ENCODE measurements at regions not wholly inside any gene's neighbourhood (a gene's known extent, or its start where the extent isn't known, plus 50 kb on each side); places are given as distances from the start of the nearest gene placed in this dataset.

- no peaks in the 10 kb centered on the region for H3K36me3 ChIP-seq (ENCODE audit: insufficient read depth, low read length)
- no peaks in the 10 kb centered on the region for H3K27me3 Mint-ChIP-seq
- POLR2A ChIA-PET: no interaction called here
- no peaks in the 10 kb centered on the region for H3K4me1 ChIP-seq (ENCODE audit: insufficient read depth, low read length)
- no peak overlapping the region for H3K4me3 ChIP-seq (ENCODE audit: low read length)
- H3K4me3 Mint-ChIP-seq: no peak overlapping the region
- TF ChIP-seq, protein P1, sequence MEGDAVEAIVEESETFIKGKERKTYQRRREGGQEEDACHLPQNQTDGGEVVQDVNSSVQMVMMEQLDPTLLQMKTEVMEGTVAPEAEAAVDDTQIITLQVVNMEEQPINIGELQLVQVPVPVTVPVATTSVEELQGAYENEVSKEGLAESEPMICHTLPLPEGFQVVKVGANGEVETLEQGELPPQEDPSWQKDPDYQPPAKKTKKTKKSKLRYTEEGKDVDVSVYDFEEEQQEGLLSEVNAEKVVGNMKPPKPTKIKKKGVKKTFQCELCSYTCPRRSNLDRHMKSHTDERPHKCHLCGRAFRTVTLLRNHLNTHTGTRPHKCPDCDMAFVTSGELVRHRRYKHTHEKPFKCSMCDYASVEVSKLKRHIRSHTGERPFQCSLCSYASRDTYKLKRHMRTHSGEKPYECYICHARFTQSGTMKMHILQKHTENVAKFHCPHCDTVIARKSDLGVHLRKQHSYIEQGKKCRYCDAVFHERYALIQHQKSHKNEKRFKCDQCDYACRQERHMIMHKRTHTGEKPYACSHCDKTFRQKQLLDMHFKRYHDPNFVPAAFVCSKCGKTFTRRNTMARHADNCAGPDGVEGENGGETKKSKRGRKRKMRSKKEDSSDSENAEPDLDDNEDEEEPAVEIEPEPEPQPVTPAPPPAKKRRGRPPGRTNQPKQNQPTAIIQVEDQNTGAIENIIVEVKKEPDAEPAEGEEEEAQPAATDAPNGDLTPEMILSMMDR (IDR thresholded peaks at IDR 0.05): no peak
- no peaks in the 10 kb centered on the region for H3K36me3 Mint-ChIP-seq (ENCODE audit: low read depth)
- H3K9me3 Mint-ChIP-seq: peaks cover 6% of the 10 kb centered on the region
- no peaks in the 10 kb centered on the region for H3K27me3 ChIP-seq (ENCODE audit: control insufficient read depth in 1 of 2, insufficient read depth in 2 of 2, low read length in 2 of 2)
- no peak overlapping the region for H3K27ac ChIP-seq (ENCODE audit: low read depth in 1 of 2, low read length in 2 of 2)
- ATAC-seq (ENCODE audit: poor library complexity): no peak
- intact Hi-C loops (cut with DNase I, micrococcal nuclease): no loop called here
- no peaks in the 10 kb centered on the region for H3K9me3 ChIP-seq (ENCODE audit: control insufficient read depth in 1 of 2, insufficient read depth in 1 of 2, low read length in 2 of 2)
- CTCF ChIA-PET: no interaction called here
- no peaks in the 10 kb centered on the region for H3K4me1 Mint-ChIP-seq (ENCODE audit: low read depth)
- DNase-seq: no peak
- H3K27ac Mint-ChIP-seq: no peak overlapping the region
Observed at GRCh38 chr18:65946777-65947176, 196.0 kb downstream of the CDH7 start.

DNA sequence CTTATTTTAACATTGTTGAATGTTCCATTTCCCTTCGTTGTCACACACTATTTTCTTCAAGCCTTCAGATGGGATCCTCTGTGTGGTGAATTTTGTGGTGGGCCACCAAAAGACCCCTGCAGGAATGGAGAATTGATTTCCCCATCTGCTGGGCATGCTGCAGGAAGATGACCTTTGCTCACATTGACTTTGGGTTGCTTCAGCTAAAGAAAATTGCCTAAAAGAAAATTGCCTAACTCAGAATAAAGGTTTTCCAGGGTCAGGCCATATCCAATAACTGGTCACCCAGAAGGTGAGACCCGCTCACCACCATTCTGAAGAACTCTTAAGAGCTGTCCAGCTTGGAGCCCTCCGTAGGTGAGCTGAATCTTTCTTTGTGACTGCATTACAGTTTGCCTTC, 192.5 kb downstream of the CDH7 start:
- Histone ChIP-seq H3K27me3 (ENCODE audit: control insufficient read depth in 1 of 2, insufficient read depth in 2 of 2, low read length in 2 of 2) (no peaks in the 10 kb centered on the region), H3K27ac (ENCODE audit: low read depth in 1 of 2, low read length in 2 of 2) (no peak overlapping the region), H3K36me3 (ENCODE audit: insufficient read depth, low read length) (no peaks in the 10 kb centered on the region), H3K4me1 (ENCODE audit: insufficient read depth, low read length) (no peaks in the 10 kb centered on the region), H3K4me3 (ENCODE audit: low read length) (no peak overlapping the region), H3K9me3 (ENCODE audit: control insufficient read depth in 1 of 2, insufficient read depth in 1 of 2, low read length in 2 of 2) (no peaks in the 10 kb centered on the region)
- DNase-seq (no peak), ATAC-seq (ENCODE audit: poor library complexity) (no peak)
- H3K36me3 Mint-ChIP-seq (ENCODE audit: low read depth): no peaks in the 10 kb centered on the region
- H3K4me3 Mint-ChIP-seq: no peak overlapping the region
- H3K27me3 Mint-ChIP-seq: no peaks in the 10 kb centered on the region
- no peak overlapping the region for H3K27ac Mint-ChIP-seq
- ChIA-PET POLR2A (no interaction called here), CTCF (no interaction called here)
- intact Hi-C loops (cut with DNase I, micrococcal nuclease): no loop called here
- H3K9me3 Mint-ChIP-seq: peaks cover 5% of the 10 kb centered on the region
- H3K4me1 Mint-ChIP-seq (ENCODE audit: low read depth): no peaks in the 10 kb centered on the region
- TF ChIP-seq, protein P1 (IDR thresholded peaks at IDR 0.05): no peak

DNA sequence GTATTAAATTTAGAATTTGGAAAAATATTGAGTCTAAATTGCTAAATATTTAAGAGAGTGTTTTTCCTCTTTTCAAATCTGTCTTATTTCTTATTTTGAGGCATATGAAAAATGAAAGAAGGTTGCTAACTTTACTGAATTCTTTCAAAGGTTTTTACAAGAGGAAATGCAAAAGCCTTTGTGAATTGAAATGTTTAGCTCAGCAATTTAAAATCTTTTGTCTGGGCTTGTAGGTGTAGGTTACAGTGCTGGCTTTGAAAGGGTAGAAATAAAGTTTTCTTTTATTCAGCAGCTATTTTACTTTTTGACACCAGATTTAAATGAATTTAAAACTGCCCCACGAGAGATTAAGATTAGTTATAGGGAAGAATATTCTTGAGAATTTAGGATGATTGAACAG, 192.0 kb downstream of the CDH7 start:
- ChIA-PET CTCF (no interaction called here), POLR2A (no interaction called here)
- Mint-ChIP-seq H3K4me3 (no peak overlapping the region), H3K27me3 (no peaks in the 10 kb centered on the region), H3K4me1 (ENCODE audit: low read depth) (no peaks in the 10 kb centered on the region), H3K27ac (no peak overlapping the region), H3K36me3 (ENCODE audit: low read depth) (no peaks in the 10 kb centered on the region), H3K9me3 (peaks cover 7% of the 10 kb centered on the region)
- DNase-seq: no peak
- Histone ChIP-seq H3K27me3 (ENCODE audit: control insufficient read depth in 1 of 2, insufficient read depth in 2 of 2, low read length in 2 of 2) (no peaks in the 10 kb centered on the region), H3K4me1 (ENCODE audit: insufficient read depth, low read length) (no peaks in the 10 kb centered on the region), H3K27ac (ENCODE audit: low read depth in 1 of 2, low read length in 2 of 2) (no peak overlapping the region), H3K9me3 (ENCODE audit: control insufficient read depth in 1 of 2, insufficient read depth in 1 of 2, low read length in 2 of 2) (no peaks in the 10 kb centered on the region), H3K4me3 (ENCODE audit: low read length) (no peak overlapping the region), H3K36me3 (ENCODE audit: insufficient read depth, low read length) (no peaks in the 10 kb centered on the region)
- intact Hi-C loops (cut with DNase I, micrococcal nuclease): no loop called here
- TF ChIP-seq, protein P1 (IDR thresholded peaks at IDR 0.05): no peak
- ATAC-seq (ENCODE audit: poor library complexity): no peak
